ENCODE measurements at regions not wholly inside any gene's neighbourhood (a gene's known extent, or its start where the extent isn't known, plus 50 kb on each side); places are given as distances from the start of the nearest gene placed in this dataset.

DNA sequence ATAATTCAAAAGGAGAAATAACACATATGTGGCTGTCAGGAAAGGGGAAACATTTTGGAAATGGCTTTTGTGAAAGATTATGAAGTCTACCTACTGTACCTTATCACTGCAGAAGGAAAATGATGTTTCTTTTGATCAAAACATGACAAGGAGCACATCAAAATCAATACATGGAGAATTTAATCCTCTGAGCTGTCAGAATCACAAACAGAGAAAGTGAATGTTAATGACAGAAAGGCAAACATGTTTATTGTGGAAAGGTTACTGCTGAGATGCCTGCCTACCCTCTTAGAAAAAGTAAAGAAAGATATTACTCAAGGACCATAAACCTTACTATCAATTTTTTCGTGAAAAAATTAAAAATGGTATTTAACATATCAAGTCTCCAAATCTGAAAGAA is 794.5 kb upstream of the GYPC start:
- BruUV-seq (replicated peaks): no TSS peak
- Histone ChIP-seq H3K4me3 (ENCODE audit: low read length) (no peak overlapping the region), H3K27ac (ENCODE audit: low read length) (no peak overlapping the region), H3K9ac (ENCODE audit: low read length) (no peak overlapping the region), H2AFZ (ENCODE audit: low read length) (no peak overlapping the region), H3K4me2 (ENCODE audit: low read length) (no peak overlapping the region), H3K36me3 (ENCODE audit: low read depth, low read length) (no peaks in the 10 kb centered on the region), H3F3A (ENCODE audit: low read length, unreplicated experiment) (no peaks in the 10 kb centered on the region), H3K79me2 (ENCODE audit: low read length) (no peaks in the 10 kb centered on the region), H3K27me3 (ENCODE audit: low read length) (no peaks in the 10 kb centered on the region), H3K9me2 (replicated peaks; ENCODE audit: low read length) (no peaks in the 10 kb centered on the region), H4K20me1 (ENCODE audit: low read length) (no peaks in the 10 kb centered on the region), H3K4me1 (ENCODE audit: insufficient read depth, low read length) (no peaks in the 10 kb centered on the region), H3K9me3 (ENCODE audit: low read length) (no peaks in the 10 kb centered on the region)
- TF ChIP-seq EZH2 (IDR thresholded peaks at IDR 0.05; ENCODE audit: low read length, unreplicated experiment) (no peak), EZH2phosphoT487 (IDR thresholded peaks at IDR 0.05; ENCODE audit: borderline replicate concordance, low read length) (no peak)
- TF ChIP-seq, protein P1, sequence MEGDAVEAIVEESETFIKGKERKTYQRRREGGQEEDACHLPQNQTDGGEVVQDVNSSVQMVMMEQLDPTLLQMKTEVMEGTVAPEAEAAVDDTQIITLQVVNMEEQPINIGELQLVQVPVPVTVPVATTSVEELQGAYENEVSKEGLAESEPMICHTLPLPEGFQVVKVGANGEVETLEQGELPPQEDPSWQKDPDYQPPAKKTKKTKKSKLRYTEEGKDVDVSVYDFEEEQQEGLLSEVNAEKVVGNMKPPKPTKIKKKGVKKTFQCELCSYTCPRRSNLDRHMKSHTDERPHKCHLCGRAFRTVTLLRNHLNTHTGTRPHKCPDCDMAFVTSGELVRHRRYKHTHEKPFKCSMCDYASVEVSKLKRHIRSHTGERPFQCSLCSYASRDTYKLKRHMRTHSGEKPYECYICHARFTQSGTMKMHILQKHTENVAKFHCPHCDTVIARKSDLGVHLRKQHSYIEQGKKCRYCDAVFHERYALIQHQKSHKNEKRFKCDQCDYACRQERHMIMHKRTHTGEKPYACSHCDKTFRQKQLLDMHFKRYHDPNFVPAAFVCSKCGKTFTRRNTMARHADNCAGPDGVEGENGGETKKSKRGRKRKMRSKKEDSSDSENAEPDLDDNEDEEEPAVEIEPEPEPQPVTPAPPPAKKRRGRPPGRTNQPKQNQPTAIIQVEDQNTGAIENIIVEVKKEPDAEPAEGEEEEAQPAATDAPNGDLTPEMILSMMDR (conservative IDR thresholded peaks at IDR 0.05; ENCODE audit: low read depth, low read length): no peak
- intact Hi-C loops (cut with micrococcal nuclease): no loop called here
- DNase-seq: no peak
- ChIA-PET POLR2A (ENCODE audit: unreplicated experiment) (no interaction called here), CTCF (no interaction called here)
- ATAC-seq: no peak

DNA sequence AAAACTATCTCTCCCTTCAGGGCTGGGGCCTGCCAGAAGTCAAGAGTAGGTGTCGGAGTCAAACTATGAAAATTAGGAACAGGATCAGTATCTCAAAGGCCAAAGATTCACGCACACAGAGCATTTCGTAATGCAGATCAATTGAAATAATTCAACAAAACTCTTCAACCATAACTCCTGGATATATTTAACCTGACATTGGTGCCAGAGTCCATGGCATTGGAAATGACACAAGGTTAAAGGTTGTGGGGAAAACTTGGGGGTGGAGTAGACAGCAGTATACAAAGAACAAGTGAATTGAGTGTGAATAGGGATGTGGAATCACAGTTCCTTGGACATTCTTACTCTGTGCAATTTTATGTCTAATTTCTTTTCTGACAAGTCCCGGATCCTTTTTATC is 788.0 kb upstream of the GYPC start:
- TF ChIP-seq, protein P1 (conservative IDR thresholded peaks at IDR 0.05; ENCODE audit: low read depth, low read length): no peak
- TF ChIP-seq EZH2phosphoT487 (IDR thresholded peaks at IDR 0.05; ENCODE audit: borderline replicate concordance, low read length) (no peak), EZH2 (IDR thresholded peaks at IDR 0.05; ENCODE audit: low read length, unreplicated experiment) (no peak)
- Histone ChIP-seq H3K4me1 (ENCODE audit: insufficient read depth, low read length) (no peaks in the 10 kb centered on the region), H3K9me2 (replicated peaks; ENCODE audit: low read length) (no peaks in the 10 kb centered on the region), H3K9ac (ENCODE audit: low read length) (no peak overlapping the region), H3K27me3 (ENCODE audit: low read length) (no peaks in the 10 kb centered on the region), H3K79me2 (ENCODE audit: low read length) (no peaks in the 10 kb centered on the region), H2AFZ (ENCODE audit: low read length) (no peak overlapping the region), H3K9me3 (ENCODE audit: low read length) (no peaks in the 10 kb centered on the region), H3K4me3 (ENCODE audit: low read length) (no peak overlapping the region), H3K4me2 (ENCODE audit: low read length) (no peak overlapping the region), H4K20me1 (ENCODE audit: low read length) (no peaks in the 10 kb centered on the region), H3K36me3 (ENCODE audit: low read depth, low read length) (no peaks in the 10 kb centered on the region), H3F3A (ENCODE audit: low read length, unreplicated experiment) (no peaks in the 10 kb centered on the region), H3K27ac (ENCODE audit: low read length) (no peak overlapping the region)
- intact Hi-C loops (cut with micrococcal nuclease): no loop called here
- BruUV-seq (replicated peaks): no TSS peak
- ATAC-seq: no peak
- ChIA-PET CTCF (no interaction called here), POLR2A (ENCODE audit: unreplicated experiment) (no interaction called here)
- DNase-seq: no peak

DNA sequence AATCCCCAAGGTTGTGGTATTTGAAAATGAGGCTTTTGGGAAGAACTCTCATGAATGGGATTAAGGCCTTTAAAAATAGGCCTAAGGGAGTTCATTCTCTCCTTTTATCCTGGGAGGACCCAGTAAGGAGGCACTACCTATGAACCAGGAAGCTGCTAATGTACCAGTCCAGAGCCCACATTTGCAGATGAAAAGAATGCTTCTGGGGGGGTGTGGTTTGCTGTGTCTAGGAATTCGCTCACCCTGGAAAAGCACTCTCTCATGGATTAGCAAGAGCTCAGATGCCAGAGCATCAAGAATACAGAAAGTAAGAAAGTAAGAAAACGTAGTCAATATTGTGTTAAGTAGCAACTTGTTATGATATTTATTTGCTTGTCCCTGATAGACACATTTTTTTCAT is 785.7 kb upstream of the GYPC start:
- POLR2A ChIA-PET (ENCODE audit: unreplicated experiment): no interaction called here
- no peaks in the 10 kb centered on the region for H3F3A ChIP-seq (ENCODE audit: low read length, unreplicated experiment)
- H3K9me3 ChIP-seq (ENCODE audit: low read length): no peaks in the 10 kb centered on the region
- H3K36me3 ChIP-seq (ENCODE audit: low read depth, low read length): no peaks in the 10 kb centered on the region
- H3K27me3 ChIP-seq (ENCODE audit: low read length): no peaks in the 10 kb centered on the region
- no peak overlapping the region for H3K4me3 ChIP-seq (ENCODE audit: low read length)
- TF ChIP-seq EZH2 (IDR thresholded peaks at IDR 0.05; ENCODE audit: low read length, unreplicated experiment): no peak
- TF ChIP-seq, protein P1 (conservative IDR thresholded peaks at IDR 0.05; ENCODE audit: low read depth, low read length): no peak
- no peak for TF ChIP-seq EZH2phosphoT487 (IDR thresholded peaks at IDR 0.05; ENCODE audit: borderline replicate concordance, low read length)
- no peak overlapping the region for H3K27ac ChIP-seq (ENCODE audit: low read length)
- H3K4me1 ChIP-seq (ENCODE audit: insufficient read depth, low read length): no peaks in the 10 kb centered on the region
- no peak overlapping the region for H2AFZ ChIP-seq (ENCODE audit: low read length)
- H3K9ac ChIP-seq (ENCODE audit: low read length): no peak overlapping the region
- CTCF ChIA-PET: no interaction called here
- no peaks in the 10 kb centered on the region for H4K20me1 ChIP-seq (ENCODE audit: low read length)
- H3K4me2 ChIP-seq (ENCODE audit: low read length): no peak overlapping the region
- H3K79me2 ChIP-seq (ENCODE audit: low read length): no peaks in the 10 kb centered on the region
- DNase-seq (no peak), ATAC-seq (no peak)
- intact Hi-C loops (cut with micrococcal nuclease): no loop called here
- no peaks in the 10 kb centered on the region for H3K9me2 ChIP-seq (replicated peaks; ENCODE audit: low read length)
- no TSS peak for BruUV-seq (replicated peaks)
